EH (cell line): ENCODE measurements at regions not wholly inside any gene's neighbourhood (a gene's known extent, or its start where the extent isn't known, plus 50 kb on each side); places are given as distances from the start of the nearest gene placed in this dataset.
"Not testable (repeated sequence)": the region's sequence is repeated elsewhere in the genome, so short reads cannot be mapped to it uniquely, and the experiment has no call there.

Experiments
- DNase-seq: peaks from one replicate; pipeline ENCODE4 v3.0.0-alpha.2; 2015; ENCODE audit warnings: low read depth

- DNase-seq: no peak
These were observed 198.1 kb downstream of the CSNK1G3 start for GRCh38 chr5:123710031-123710430.

GRCh38 chr5:123709422-123709821, 197.4 kb downstream of the CSNK1G3 start:
- DNase-seq: no peak

GRCh38 chr5:123708074-123708806, 196.3 kb downstream of the CSNK1G3 start:
- peak; percentile 98 for DNase-seq

GRCh38 chr5:123706531-123706930, 194.6 kb downstream of the CSNK1G3 start:
- no peak for DNase-seq

GRCh38 chr5:123705741-123706140, 193.8 kb downstream of the CSNK1G3 start:
- peak; percentile 83 for DNase-seq

GRCh38 chr5:123701511-123702200, 189.7 kb downstream of the CSNK1G3 start:
- DNase-seq: no peak

- peak; percentile 99 for DNase-seq
These were observed 188.8 kb downstream of the CSNK1G3 start for GRCh38 chr5:123700624-123701287.

- no peak for DNase-seq
These were observed 187.6 kb downstream of the CSNK1G3 start for GRCh38 chr5:123699571-123699970.

GRCh38 chr5:123698937-123699336, 187.0 kb downstream of the CSNK1G3 start:
- DNase-seq: not testable (repeated sequence)

GRCh38 chr5:123696921-123697341, 185.0 kb downstream of the CSNK1G3 start:
- DNase-seq: peak; percentile 60

- DNase-seq: peak; percentile 15
These were observed 178.8 kb downstream of the CSNK1G3 start for GRCh38 chr5:123690821-123691220.

- DNase-seq: peak; percentile 41
These were observed 169.1 kb downstream of the CSNK1G3 start for GRCh38 chr5:123681061-123681460.

GRCh38 chr5:123673107-123673506, 161.1 kb downstream of the CSNK1G3 start:
- no peak for DNase-seq

GRCh38 chr5:123671711-123672456, 159.9 kb downstream of the CSNK1G3 start:
- DNase-seq: peak; percentile 20

GRCh38 chr5:123671042-123671441, 159.1 kb downstream of the CSNK1G3 start:
- peak; percentile 57 for DNase-seq
